ENCODE measurements at regions not wholly inside any gene's neighbourhood (a gene's known extent, or its start where the extent isn't known, plus 50 kb on each side); places are given as distances from the start of the nearest gene placed in this dataset.
"Not testable (repeated sequence)": the region's sequence is repeated elsewhere in the genome, so short reads cannot be mapped to it uniquely, and the experiment has no call there.

GRCh38 chr1:146666275-146666674 lies 271.8 kb upstream of the NBPF12 start:
- H3K36me3 ChIP-seq (replicated peaks in 1 of 2; ENCODE audit: control insufficient read depth in 2 of 2, insufficient read depth in 2 of 2, low read length in 2 of 2); H3K4me1 ChIP-seq (ENCODE audit: control insufficient read depth in 2 of 2, insufficient read depth in 1 of 2, low read depth in 1 of 2, low read length in 2 of 2); H2BK12ac ChIP-seq (ENCODE audit: low read length); H3K27ac ChIP-seq (replicated peaks; ENCODE audit: low read length); H3K27me3 ChIP-seq (ENCODE audit: control insufficient read depth in 3 of 3, insufficient read depth in 3 of 3, low read depth in 1 of 3, low read length in 3 of 3); H3K4me2 ChIP-seq (ENCODE audit: insufficient read depth, low read length, poor library complexity, severe bottlenecking); H3K9ac ChIP-seq (ENCODE audit: low read depth, low read length, poor library complexity); H3K18ac ChIP-seq (ENCODE audit: low read length); H2AFZ ChIP-seq (ENCODE audit: low read length); H4K91ac ChIP-seq (ENCODE audit: low read depth, low read length, poor library complexity); H2BK120ac ChIP-seq (ENCODE audit: low read depth, low read length); H2BK5ac ChIP-seq (ENCODE audit: low read length); H4K8ac ChIP-seq (ENCODE audit: low read depth, low read length); H3K23ac ChIP-seq (ENCODE audit: low read depth, low read length, poor library complexity); H2AK5ac ChIP-seq (ENCODE audit: low read depth, low read length); H2BK15ac ChIP-seq (ENCODE audit: low read length); H3K79me1 ChIP-seq (ENCODE audit: low read depth, low read length); DNase-seq (ENCODE audit: low spot score); H3K4ac ChIP-seq (ENCODE audit: low read length); H3K14ac ChIP-seq (ENCODE audit: low read length); H3K4me3 ChIP-seq (ENCODE audit: low read length in 2 of 2); H3K9me3 ChIP-seq (replicated peaks in 1 of 2; ENCODE audit: control insufficient read depth in 2 of 2, insufficient read depth in 1 of 2, low read depth in 1 of 2, low read length in 2 of 2): not testable (repeated sequence)
- no CpG with 5 or more reads among the region's 1 CpG for WGBS, 2 donors (ENCODE audit: extremely low coverage in 2 of 2, insufficient read length in 2 of 2, insufficient replicate concordance in 1 of 2)

- not testable (repeated sequence) for H3K4ac ChIP-seq (ENCODE audit: low read length); H3K9ac ChIP-seq (ENCODE audit: low read depth, low read length, poor library complexity); H3K79me1 ChIP-seq (ENCODE audit: low read depth, low read length); H2BK12ac ChIP-seq (ENCODE audit: low read length); H4K8ac ChIP-seq (ENCODE audit: low read depth, low read length); H3K18ac ChIP-seq (ENCODE audit: low read length); H4K91ac ChIP-seq (ENCODE audit: low read depth, low read length, poor library complexity); H3K27me3 ChIP-seq (ENCODE audit: control insufficient read depth in 3 of 3, insufficient read depth in 3 of 3, low read depth in 1 of 3, low read length in 3 of 3); H3K4me2 ChIP-seq (ENCODE audit: insufficient read depth, low read length, poor library complexity, severe bottlenecking); H3K4me3 ChIP-seq (ENCODE audit: low read length in 2 of 2); H3K14ac ChIP-seq (ENCODE audit: low read length); H3K23ac ChIP-seq (ENCODE audit: low read depth, low read length, poor library complexity); DNase-seq (ENCODE audit: low spot score); H3K4me1 ChIP-seq (ENCODE audit: control insufficient read depth in 2 of 2, insufficient read depth in 1 of 2, low read depth in 1 of 2, low read length in 2 of 2); H2BK120ac ChIP-seq (ENCODE audit: low read depth, low read length); H3K9me3 ChIP-seq (replicated peaks in 1 of 2; ENCODE audit: control insufficient read depth in 2 of 2, insufficient read depth in 1 of 2, low read depth in 1 of 2, low read length in 2 of 2); H3K36me3 ChIP-seq (replicated peaks in 1 of 2; ENCODE audit: control insufficient read depth in 2 of 2, insufficient read depth in 2 of 2, low read length in 2 of 2); H2BK15ac ChIP-seq (ENCODE audit: low read length); H2AFZ ChIP-seq (ENCODE audit: low read length); H2AK5ac ChIP-seq (ENCODE audit: low read depth, low read length); H2BK5ac ChIP-seq (ENCODE audit: low read length); H3K27ac ChIP-seq (replicated peaks; ENCODE audit: low read length)
- WGBS, 2 donors (ENCODE audit: extremely low coverage in 2 of 2, insufficient read length in 2 of 2, insufficient replicate concordance in 1 of 2), result no CpG with 5 or more reads among the region's 4 CpGs
These were observed 277.9 kb upstream of the NBPF12 start for GRCh38 chr1:146660242-146660641.

GRCh38 chr1:146656356-146657060 lies 281.6 kb upstream of the NBPF12 start:
- H3K4ac ChIP-seq (ENCODE audit: low read length); H2BK5ac ChIP-seq (ENCODE audit: low read length); H3K23ac ChIP-seq (ENCODE audit: low read depth, low read length, poor library complexity); H3K14ac ChIP-seq (ENCODE audit: low read length); H4K91ac ChIP-seq (ENCODE audit: low read depth, low read length, poor library complexity); H3K9me3 ChIP-seq (replicated peaks in 1 of 2; ENCODE audit: control insufficient read depth in 2 of 2, insufficient read depth in 1 of 2, low read depth in 1 of 2, low read length in 2 of 2); DNase-seq (ENCODE audit: low spot score); H3K4me1 ChIP-seq (ENCODE audit: control insufficient read depth in 2 of 2, insufficient read depth in 1 of 2, low read depth in 1 of 2, low read length in 2 of 2); H4K8ac ChIP-seq (ENCODE audit: low read depth, low read length); H3K27ac ChIP-seq (replicated peaks; ENCODE audit: low read length); H3K4me2 ChIP-seq (ENCODE audit: insufficient read depth, low read length, poor library complexity, severe bottlenecking); H2BK12ac ChIP-seq (ENCODE audit: low read length); H2BK15ac ChIP-seq (ENCODE audit: low read length); H3K36me3 ChIP-seq (replicated peaks in 1 of 2; ENCODE audit: control insufficient read depth in 2 of 2, insufficient read depth in 2 of 2, low read length in 2 of 2); H2BK120ac ChIP-seq (ENCODE audit: low read depth, low read length); H3K4me3 ChIP-seq (ENCODE audit: low read length in 2 of 2); H3K18ac ChIP-seq (ENCODE audit: low read length); H3K27me3 ChIP-seq (ENCODE audit: control insufficient read depth in 3 of 3, insufficient read depth in 3 of 3, low read depth in 1 of 3, low read length in 3 of 3); H3K9ac ChIP-seq (ENCODE audit: low read depth, low read length, poor library complexity); H3K79me1 ChIP-seq (ENCODE audit: low read depth, low read length); H2AK5ac ChIP-seq (ENCODE audit: low read depth, low read length); H2AFZ ChIP-seq (ENCODE audit: low read length): not testable (repeated sequence)
- WGBS, 2 donors (ENCODE audit: extremely low coverage in 2 of 2, insufficient read length in 2 of 2, insufficient replicate concordance in 1 of 2), result no CpG with 5 or more reads among the region's 3 CpGs

GRCh38 chr1:146654763-146655162 lies 283.4 kb upstream of the NBPF12 start:
- not testable (repeated sequence) for H3K4me2 ChIP-seq (ENCODE audit: insufficient read depth, low read length, poor library complexity, severe bottlenecking); H2AFZ ChIP-seq (ENCODE audit: low read length); H3K4ac ChIP-seq (ENCODE audit: low read length); H3K4me1 ChIP-seq (ENCODE audit: control insufficient read depth in 2 of 2, insufficient read depth in 1 of 2, low read depth in 1 of 2, low read length in 2 of 2); H2BK12ac ChIP-seq (ENCODE audit: low read length); H2AK5ac ChIP-seq (ENCODE audit: low read depth, low read length); H3K4me3 ChIP-seq (ENCODE audit: low read length in 2 of 2); H3K9ac ChIP-seq (ENCODE audit: low read depth, low read length, poor library complexity); H4K8ac ChIP-seq (ENCODE audit: low read depth, low read length); H3K27ac ChIP-seq (replicated peaks; ENCODE audit: low read length); H3K14ac ChIP-seq (ENCODE audit: low read length); H3K9me3 ChIP-seq (replicated peaks in 1 of 2; ENCODE audit: control insufficient read depth in 2 of 2, insufficient read depth in 1 of 2, low read depth in 1 of 2, low read length in 2 of 2); DNase-seq (ENCODE audit: low spot score); H3K27me3 ChIP-seq (ENCODE audit: control insufficient read depth in 3 of 3, insufficient read depth in 3 of 3, low read depth in 1 of 3, low read length in 3 of 3); H2BK5ac ChIP-seq (ENCODE audit: low read length); H3K18ac ChIP-seq (ENCODE audit: low read length); H4K91ac ChIP-seq (ENCODE audit: low read depth, low read length, poor library complexity); H3K79me1 ChIP-seq (ENCODE audit: low read depth, low read length); H2BK15ac ChIP-seq (ENCODE audit: low read length); H3K36me3 ChIP-seq (replicated peaks in 1 of 2; ENCODE audit: control insufficient read depth in 2 of 2, insufficient read depth in 2 of 2, low read length in 2 of 2); H3K23ac ChIP-seq (ENCODE audit: low read depth, low read length, poor library complexity); H2BK120ac ChIP-seq (ENCODE audit: low read depth, low read length)
- no CpG with 5 or more reads among the region's 4 CpGs for WGBS, 2 donors (ENCODE audit: extremely low coverage in 2 of 2, insufficient read length in 2 of 2, insufficient replicate concordance in 1 of 2)
